Type B pancreatic cell (in vitro differentiated cells): ENCODE measurements at regions not wholly inside any gene's neighbourhood (a gene's known extent, or its start where the extent isn't known, plus 50 kb on each side); places are given as distances from the start of the nearest gene placed in this dataset.

Experiments
- DNase-seq: peaks from one replicate; pipeline ENCODE4 v3.0.0; 2021; ENCODE audit warnings: mixed read lengths; ENCODE audit not compliant: unreplicated experiment; ENCODE audit errors: extremely low spot score
- H3K27ac Mint-ChIP-seq: 2 replicates; pipeline ENCODE4 v1.8.0; 2021; ENCODE audit warnings: mild to moderate bottlenecking, mixed read lengths
- H3K27me3 Mint-ChIP-seq: 2 replicates; pipeline ENCODE4 v1.8.0; 2021; ENCODE audit warnings: mixed read lengths
- H3K36me3 Mint-ChIP-seq: 2 replicates; pipeline ENCODE4 v1.8.0; 2021; ENCODE audit warnings: mixed read lengths
- H3K4me1 Mint-ChIP-seq: one replicate; pipeline ENCODE4 v1.8.0; 2021; ENCODE audit warnings: mixed read lengths; ENCODE audit not compliant: unreplicated experiment
- H3K4me3 Mint-ChIP-seq: 2 replicates; pipeline ENCODE4 v1.8.0; 2021; ENCODE audit warnings: mild to moderate bottlenecking, mixed read lengths
- H3K9me3 Mint-ChIP-seq: 2 replicates; pipeline ENCODE4 v1.8.0; 2021; ENCODE audit warnings: mixed read lengths
- TF ChIP-seq, protein P1 (sequence below): fragments of 200-600 bp; sonication (generic); conservative IDR thresholded peaks from 2 replicates; pipeline ENCODE4 v1.5.0; 2021; ENCODE audit warnings: antibody characterized with exemption, mild to moderate bottlenecking

DNA sequence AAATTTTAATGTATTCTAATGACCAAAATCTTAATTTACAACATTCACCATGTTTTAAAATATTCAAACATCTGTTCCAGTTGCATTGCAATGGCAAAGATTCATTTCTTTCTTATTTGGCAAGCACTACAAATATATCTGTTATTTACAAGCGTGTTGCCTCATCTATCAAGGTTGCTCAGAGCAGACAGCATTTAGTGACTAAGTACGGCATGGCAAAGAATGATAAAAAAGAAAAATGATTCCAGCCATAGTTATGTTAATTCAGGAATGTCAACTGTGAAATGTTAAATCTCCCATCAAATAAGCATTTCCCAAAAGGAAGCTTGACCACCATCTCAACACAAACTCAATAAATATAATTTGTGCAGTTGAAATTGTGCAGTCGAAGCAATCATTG is 312.1 kb downstream of the SEC23A start:
- H3K27ac Mint-ChIP-seq = no peak overlapping the region

DNA sequence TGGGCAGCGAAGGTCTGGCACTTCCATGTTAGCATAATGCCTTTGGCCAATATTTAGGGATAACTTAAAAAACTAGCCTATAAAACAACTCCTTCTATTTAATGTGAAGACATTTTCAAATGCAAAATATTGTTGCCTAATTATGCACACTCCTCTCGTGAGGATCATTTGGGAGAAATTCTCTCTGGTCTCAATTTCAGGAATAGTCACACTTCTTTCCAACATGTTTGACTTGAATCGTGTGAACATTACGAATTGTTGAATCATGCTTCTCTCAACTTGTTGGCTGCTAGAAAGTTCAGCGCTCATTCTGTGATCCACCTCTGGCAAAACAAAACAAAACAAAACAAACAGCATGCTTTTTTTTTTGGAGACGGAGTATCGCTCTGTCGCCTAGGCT is 313.2 kb downstream of the SEC23A start:
- Mint-ChIP-seq H3K36me3 (no peaks in the 10 kb centered on the region), H3K27ac (no peak overlapping the region), H3K27me3 (no peaks in the 10 kb centered on the region), H3K9me3 (no peaks in the 10 kb centered on the region), H3K4me1 (no peaks in the 10 kb centered on the region), H3K4me3 (no peak overlapping the region)
- DNase-seq = no peak
- TF ChIP-seq, protein P1, sequence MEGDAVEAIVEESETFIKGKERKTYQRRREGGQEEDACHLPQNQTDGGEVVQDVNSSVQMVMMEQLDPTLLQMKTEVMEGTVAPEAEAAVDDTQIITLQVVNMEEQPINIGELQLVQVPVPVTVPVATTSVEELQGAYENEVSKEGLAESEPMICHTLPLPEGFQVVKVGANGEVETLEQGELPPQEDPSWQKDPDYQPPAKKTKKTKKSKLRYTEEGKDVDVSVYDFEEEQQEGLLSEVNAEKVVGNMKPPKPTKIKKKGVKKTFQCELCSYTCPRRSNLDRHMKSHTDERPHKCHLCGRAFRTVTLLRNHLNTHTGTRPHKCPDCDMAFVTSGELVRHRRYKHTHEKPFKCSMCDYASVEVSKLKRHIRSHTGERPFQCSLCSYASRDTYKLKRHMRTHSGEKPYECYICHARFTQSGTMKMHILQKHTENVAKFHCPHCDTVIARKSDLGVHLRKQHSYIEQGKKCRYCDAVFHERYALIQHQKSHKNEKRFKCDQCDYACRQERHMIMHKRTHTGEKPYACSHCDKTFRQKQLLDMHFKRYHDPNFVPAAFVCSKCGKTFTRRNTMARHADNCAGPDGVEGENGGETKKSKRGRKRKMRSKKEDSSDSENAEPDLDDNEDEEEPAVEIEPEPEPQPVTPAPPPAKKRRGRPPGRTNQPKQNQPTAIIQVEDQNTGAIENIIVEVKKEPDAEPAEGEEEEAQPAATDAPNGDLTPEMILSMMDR = no peak

More for the DNA sequence above, 312.1 kb downstream of the SEC23A start:
- Mint-ChIP-seq H3K4me3 (no peak overlapping the region), H3K36me3 (no peaks in the 10 kb centered on the region), H3K9me3 (no peaks in the 10 kb centered on the region), H3K4me1 (no peaks in the 10 kb centered on the region), H3K27me3 (no peaks in the 10 kb centered on the region)
- TF ChIP-seq, protein P1 = no peak
- DNase-seq = no peak

- TF ChIP-seq, protein P1 = no peak
- no peak overlapping the region for H3K27ac Mint-ChIP-seq
- no peaks in the 10 kb centered on the region for H3K36me3 Mint-ChIP-seq
- no peak for DNase-seq
- no peak overlapping the region for H3K4me3 Mint-ChIP-seq
- peaks cover under 1% of the 10 kb centered on the region for H3K9me3 Mint-ChIP-seq
- H3K27me3 Mint-ChIP-seq = no peaks in the 10 kb centered on the region
- no peaks in the 10 kb centered on the region for H3K4me1 Mint-ChIP-seq
These were observed 315.0 kb downstream of the SEC23A start for GRCh38 chr14:38788060-38788459.

GRCh38 chr14:38786921-38787320 is 316.1 kb downstream of the SEC23A start:
- no peaks in the 10 kb centered on the region for H3K27me3 Mint-ChIP-seq
- H3K27ac Mint-ChIP-seq = no peak overlapping the region
- TF ChIP-seq, protein P1 = no peak
- no peak for DNase-seq
- peaks cover 5% of the 10 kb centered on the region for H3K9me3 Mint-ChIP-seq
- no peaks in the 10 kb centered on the region for H3K4me1 Mint-ChIP-seq
- H3K36me3 Mint-ChIP-seq = no peaks in the 10 kb centered on the region
- H3K4me3 Mint-ChIP-seq = no peak overlapping the region

DNA sequence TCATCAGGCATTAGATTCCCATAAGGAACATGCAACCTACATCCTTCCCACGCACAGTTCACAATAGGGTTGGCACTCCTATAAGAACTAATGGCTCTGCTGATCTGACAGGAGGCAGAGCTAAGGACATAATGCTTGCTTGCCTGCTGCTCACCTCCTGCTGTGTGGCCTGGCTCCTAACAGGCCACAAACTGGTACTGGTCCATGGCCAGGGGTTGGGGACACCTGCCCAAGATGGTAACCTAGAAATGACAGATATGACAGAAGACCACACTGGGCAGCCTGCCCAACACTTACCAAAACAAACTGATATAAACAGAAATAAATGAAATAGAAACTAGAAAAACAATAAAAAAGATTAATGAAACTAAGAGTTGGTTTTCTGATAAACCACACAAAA is 325.6 kb downstream of the SEC23A start:
- no peaks in the 10 kb centered on the region for H3K36me3 Mint-ChIP-seq
- TF ChIP-seq, protein P1 = no peak
- H3K27ac Mint-ChIP-seq = no peak overlapping the region
- no peaks in the 10 kb centered on the region for H3K4me1 Mint-ChIP-seq
- no peaks in the 10 kb centered on the region for H3K27me3 Mint-ChIP-seq
- DNase-seq = no peak
- no peaks in the 10 kb centered on the region for H3K9me3 Mint-ChIP-seq
- H3K4me3 Mint-ChIP-seq = no peak overlapping the region

- Mint-ChIP-seq H3K9me3 (no peaks in the 10 kb centered on the region), H3K27me3 (no peaks in the 10 kb centered on the region), H3K4me3 (no peak overlapping the region), H3K4me1 (no peaks in the 10 kb centered on the region), H3K36me3 (no peaks in the 10 kb centered on the region), H3K27ac (no peak overlapping the region)
- TF ChIP-seq, protein P1 = no peak
- no peak for DNase-seq
These were observed 327.0 kb downstream of the SEC23A start for GRCh38 chr14:38775986-38776385.
